ENCODE measurements at regions not wholly inside any gene's neighbourhood (a gene's known extent, or its start where the extent isn't known, plus 50 kb on each side); places are given as distances from the start of the nearest gene placed in this dataset.

GRCh38 chr19:31423896-31424295 lies 74.7 kb upstream of the TSHZ3 start:
- no peak overlapping the region for H3K9ac ChIP-seq (ENCODE audit: low read depth, low read length)
- no peaks in the 10 kb centered on the region for H3K36me3 ChIP-seq (ENCODE audit: insufficient read depth, low read length)
- no peaks in the 10 kb centered on the region for H3K4me1 ChIP-seq (ENCODE audit: control insufficient read depth, insufficient read depth, low read length)
- H3K4me2 ChIP-seq (ENCODE audit: low read length) = no peak overlapping the region
- peaks cover 7% of the 10 kb centered on the region for H3K27me3 ChIP-seq (ENCODE audit: control insufficient read depth, insufficient read depth, low read length)
- H3K9me3 ChIP-seq (replicated peaks; ENCODE audit: low read length) = no peaks in the 10 kb centered on the region
- H3K4me3 ChIP-seq (ENCODE audit: low read length) = no peak overlapping the region

DNA sequence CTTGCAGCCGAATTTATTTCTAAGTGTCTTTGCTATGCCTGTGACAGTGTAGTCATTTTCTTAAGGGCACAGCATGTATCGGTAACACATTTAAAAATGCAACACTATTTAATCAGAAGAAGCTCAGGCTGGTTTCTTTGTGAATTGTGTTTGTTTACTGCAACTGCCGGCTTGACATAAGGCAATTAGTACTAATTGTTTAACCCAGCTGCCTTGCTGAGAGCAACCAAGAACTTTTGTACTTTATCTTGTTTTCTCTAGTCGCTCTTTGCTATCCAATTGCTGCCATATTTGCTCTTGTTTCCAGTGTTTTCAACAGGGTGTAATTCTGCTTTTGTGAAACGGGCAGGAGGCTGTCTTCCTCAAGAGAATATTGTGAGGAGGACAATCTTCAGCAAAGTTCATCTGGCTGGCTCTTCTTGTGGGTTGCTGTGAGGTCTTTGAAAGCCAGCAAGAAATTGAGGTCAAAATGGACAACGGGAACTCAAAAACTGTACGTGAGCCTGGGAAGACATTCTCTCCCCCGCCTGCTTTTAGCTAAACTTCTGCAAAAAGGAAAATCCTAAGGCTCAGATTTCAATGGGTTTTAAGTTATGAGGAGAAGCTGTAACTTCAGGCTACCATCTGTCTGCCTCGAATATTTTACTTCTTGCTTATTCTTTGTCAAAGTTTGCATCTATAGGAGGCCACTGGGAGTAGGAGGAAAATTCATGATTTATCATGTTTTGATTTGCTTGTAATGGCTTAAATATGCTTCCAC lies 75.8 kb upstream of the TSHZ3 start:
- H3K4me1 ChIP-seq (ENCODE audit: control insufficient read depth, insufficient read depth, low read length) = no peaks in the 10 kb centered on the region
- no peak overlapping the region for H3K4me2 ChIP-seq (ENCODE audit: low read length)
- no peaks in the 10 kb centered on the region for H3K36me3 ChIP-seq (ENCODE audit: insufficient read depth, low read length)
- peaks cover 7% of the 10 kb centered on the region for H3K27me3 ChIP-seq (ENCODE audit: control insufficient read depth, insufficient read depth, low read length)
- H3K9me3 ChIP-seq (replicated peaks; ENCODE audit: low read length) = no peaks in the 10 kb centered on the region
- H3K9ac ChIP-seq (ENCODE audit: low read depth, low read length) = no peak overlapping the region
- H3K4me3 ChIP-seq (ENCODE audit: low read length) = no peak overlapping the region

- Histone ChIP-seq H3K4me2 (ENCODE audit: low read length) (no peak overlapping the region), H3K4me1 (ENCODE audit: control insufficient read depth, insufficient read depth, low read length) (no peaks in the 10 kb centered on the region), H3K27me3 (ENCODE audit: control insufficient read depth, insufficient read depth, low read length) (no peaks in the 10 kb centered on the region), H3K9me3 (replicated peaks; ENCODE audit: low read length) (no peaks in the 10 kb centered on the region), H3K9ac (ENCODE audit: low read depth, low read length) (no peak overlapping the region), H3K4me3 (ENCODE audit: low read length) (no peak overlapping the region), H3K36me3 (ENCODE audit: insufficient read depth, low read length) (no peaks in the 10 kb centered on the region)
Measured at GRCh38 chr19:31427857-31428256, 78.6 kb upstream of the TSHZ3 start.

DNA sequence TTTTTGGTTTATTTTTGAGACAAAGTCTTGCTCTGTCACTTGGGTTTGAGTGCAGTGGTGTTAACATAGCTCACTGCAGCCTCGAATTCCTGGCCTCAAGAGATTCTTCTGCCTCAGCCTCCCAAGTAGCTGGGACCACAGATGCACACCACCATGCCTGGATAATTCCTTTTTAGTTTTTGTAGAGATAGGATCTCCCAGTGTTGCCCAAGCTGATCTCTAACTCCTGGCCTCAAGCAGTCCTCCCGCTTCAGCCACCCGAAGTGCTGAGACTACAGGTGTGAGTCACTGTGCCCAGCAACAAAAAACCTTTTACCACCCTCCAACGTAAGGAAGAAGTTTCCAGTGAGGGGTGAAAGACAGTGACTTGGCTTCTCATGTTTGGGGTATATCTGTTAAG lies 81.1 kb upstream of the TSHZ3 start:
- Histone ChIP-seq H3K9ac (ENCODE audit: low read depth, low read length) (no peak overlapping the region), H3K36me3 (ENCODE audit: insufficient read depth, low read length) (no peaks in the 10 kb centered on the region), H3K27me3 (ENCODE audit: control insufficient read depth, insufficient read depth, low read length) (no peaks in the 10 kb centered on the region), H3K4me2 (ENCODE audit: low read length) (no peak overlapping the region), H3K4me3 (ENCODE audit: low read length) (no peak overlapping the region), H3K9me3 (replicated peaks; ENCODE audit: low read length) (no peaks in the 10 kb centered on the region), H3K4me1 (ENCODE audit: control insufficient read depth, insufficient read depth, low read length) (no peaks in the 10 kb centered on the region)

DNA sequence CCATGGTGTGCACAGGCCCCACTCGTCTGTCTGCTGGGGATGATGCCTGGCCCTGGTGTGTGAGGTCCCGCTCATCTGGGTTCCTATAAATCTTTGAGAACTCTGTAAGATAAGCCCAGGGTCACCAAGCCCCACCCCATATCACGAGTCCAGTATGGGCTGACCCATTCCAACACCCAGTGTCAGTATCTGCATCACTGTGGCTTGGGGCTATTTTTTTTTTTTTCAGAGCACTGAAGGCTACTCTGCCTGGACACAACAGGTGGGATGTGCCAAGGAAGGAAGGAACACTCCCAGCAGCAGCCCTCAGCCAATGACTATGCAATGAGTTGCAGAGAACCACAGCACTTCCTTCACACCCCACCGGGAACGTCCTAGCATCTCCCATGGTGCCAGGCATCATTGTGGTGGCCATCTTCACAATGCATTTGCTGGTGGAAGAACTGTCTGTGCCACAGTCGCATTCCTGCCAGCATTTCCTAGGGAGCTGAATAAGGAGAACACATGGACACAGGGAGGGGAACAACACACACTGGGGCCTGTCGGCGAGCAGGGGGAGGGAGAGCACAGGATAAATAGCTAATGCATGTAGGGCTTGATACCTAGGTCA lies 83.1 kb upstream of the TSHZ3 start:
- Histone ChIP-seq H3K4me1 (ENCODE audit: control insufficient read depth, insufficient read depth, low read length) (no peaks in the 10 kb centered on the region), H3K27me3 (ENCODE audit: control insufficient read depth, insufficient read depth, low read length) (no peaks in the 10 kb centered on the region), H3K9ac (ENCODE audit: low read depth, low read length) (no peak overlapping the region), H3K4me2 (ENCODE audit: low read length) (no peak overlapping the region), H3K36me3 (ENCODE audit: insufficient read depth, low read length) (no peaks in the 10 kb centered on the region), H3K9me3 (replicated peaks; ENCODE audit: low read length) (no peaks in the 10 kb centered on the region), H3K4me3 (ENCODE audit: low read length) (no peak overlapping the region)

DNA sequence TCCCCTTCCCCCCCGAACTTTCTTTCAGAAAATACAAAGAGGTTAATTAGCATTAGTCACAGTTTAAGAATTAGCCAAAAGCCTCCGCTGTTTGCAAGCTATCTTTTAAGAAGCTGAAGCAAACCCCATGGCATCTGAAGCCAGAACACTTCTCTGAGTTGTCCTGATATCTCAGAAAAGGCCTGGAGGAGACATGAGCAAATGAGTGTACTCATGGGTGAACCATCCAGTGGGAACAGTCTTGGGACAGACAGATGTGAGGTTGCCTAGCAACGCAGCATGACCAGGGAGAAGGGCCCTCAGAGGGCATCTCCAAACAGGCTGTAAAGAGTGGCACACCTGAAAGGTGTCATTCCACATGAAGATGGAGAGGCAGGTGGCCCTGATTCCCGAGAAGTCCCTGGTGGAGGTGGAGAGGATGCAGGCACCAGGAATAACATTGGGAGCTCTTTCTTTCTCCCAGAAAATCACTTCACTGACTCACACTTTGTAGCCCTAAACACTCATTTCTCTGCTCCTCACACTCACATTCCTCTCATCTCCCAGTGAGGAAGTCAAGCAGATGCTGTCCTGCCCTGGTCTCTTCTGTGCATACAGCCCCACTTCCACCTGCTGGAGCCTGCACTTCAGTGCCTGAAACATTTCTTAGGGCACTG lies 87.0 kb upstream of the TSHZ3 start:
- H3K4me1 ChIP-seq (ENCODE audit: control insufficient read depth, insufficient read depth, low read length) = no peaks in the 10 kb centered on the region

GRCh38 chr19:31438401-31439269 lies 89.4 kb upstream of the TSHZ3 start:
- Histone ChIP-seq H3K4me1 (ENCODE audit: control insufficient read depth, insufficient read depth, low read length) (no peaks in the 10 kb centered on the region), H3K36me3 (ENCODE audit: insufficient read depth, low read length) (no peaks in the 10 kb centered on the region), H3K4me2 (ENCODE audit: low read length) (no peak overlapping the region), H3K27me3 (ENCODE audit: control insufficient read depth, insufficient read depth, low read length) (peaks cover 6% of the 10 kb centered on the region), H3K9me3 (replicated peaks; ENCODE audit: low read length) (no peaks in the 10 kb centered on the region), H3K9ac (ENCODE audit: low read depth, low read length) (no peak overlapping the region), H3K4me3 (ENCODE audit: low read length) (no peak overlapping the region)

More for the DNA sequence above, 87.0 kb upstream of the TSHZ3 start:
- Histone ChIP-seq H3K9ac (ENCODE audit: low read depth, low read length) (no peak overlapping the region), H3K4me3 (ENCODE audit: low read length) (no peak overlapping the region), H3K4me2 (ENCODE audit: low read length) (peak overlapping the region; percentile 8), H3K9me3 (replicated peaks; ENCODE audit: low read length) (no peaks in the 10 kb centered on the region), H3K36me3 (ENCODE audit: insufficient read depth, low read length) (no peaks in the 10 kb centered on the region), H3K27me3 (ENCODE audit: control insufficient read depth, insufficient read depth, low read length) (peaks cover 6% of the 10 kb centered on the region)

- no peaks in the 10 kb centered on the region for H3K36me3 ChIP-seq (ENCODE audit: insufficient read depth, low read length)
- no peaks in the 10 kb centered on the region for H3K9me3 ChIP-seq (replicated peaks; ENCODE audit: low read length)
- H3K27me3 ChIP-seq (ENCODE audit: control insufficient read depth, insufficient read depth, low read length) = peaks cover 6% of the 10 kb centered on the region
- no peaks in the 10 kb centered on the region for H3K4me1 ChIP-seq (ENCODE audit: control insufficient read depth, insufficient read depth, low read length)
- no peak overlapping the region for H3K4me3 ChIP-seq (ENCODE audit: low read length)
- H3K4me2 ChIP-seq (ENCODE audit: low read length) = no peak overlapping the region
- no peak overlapping the region for H3K9ac ChIP-seq (ENCODE audit: low read depth, low read length)
Measured at GRCh38 chr19:31439270-31439573, 90.0 kb upstream of the TSHZ3 start.

DNA sequence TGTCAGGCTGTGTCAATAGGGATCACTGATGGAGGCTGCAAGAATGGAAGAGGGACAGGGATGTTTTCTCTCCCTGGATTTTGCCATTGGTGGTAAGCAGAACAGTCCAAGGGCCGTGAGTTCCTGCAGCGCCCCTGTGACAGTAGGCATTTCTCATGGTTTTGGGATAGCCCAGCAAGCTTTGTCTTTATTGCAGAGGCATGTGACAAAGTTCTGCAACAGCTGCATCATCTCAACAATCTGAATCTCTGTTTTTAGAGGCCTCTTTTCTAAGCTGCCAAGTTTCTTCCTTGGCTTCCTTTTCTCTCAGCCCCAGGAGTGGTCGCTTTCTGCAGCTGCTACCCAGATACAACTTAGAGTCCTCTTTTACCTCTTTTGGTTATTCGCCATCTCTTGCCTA lies 95.7 kb upstream of the TSHZ3 start:
- peaks cover 9% of the 10 kb centered on the region for H3K4me1 ChIP-seq (ENCODE audit: control insufficient read depth, insufficient read depth, low read length)
- no peaks in the 10 kb centered on the region for H3K27me3 ChIP-seq (ENCODE audit: control insufficient read depth, insufficient read depth, low read length)
- no peaks in the 10 kb centered on the region for H3K9me3 ChIP-seq (replicated peaks; ENCODE audit: low read length)
- no peak overlapping the region for H3K9ac ChIP-seq (ENCODE audit: low read depth, low read length)
- no peak overlapping the region for H3K4me3 ChIP-seq (ENCODE audit: low read length)
- H3K4me2 ChIP-seq (ENCODE audit: low read length) = no peak overlapping the region
- H3K36me3 ChIP-seq (ENCODE audit: insufficient read depth, low read length) = no peaks in the 10 kb centered on the region

DNA sequence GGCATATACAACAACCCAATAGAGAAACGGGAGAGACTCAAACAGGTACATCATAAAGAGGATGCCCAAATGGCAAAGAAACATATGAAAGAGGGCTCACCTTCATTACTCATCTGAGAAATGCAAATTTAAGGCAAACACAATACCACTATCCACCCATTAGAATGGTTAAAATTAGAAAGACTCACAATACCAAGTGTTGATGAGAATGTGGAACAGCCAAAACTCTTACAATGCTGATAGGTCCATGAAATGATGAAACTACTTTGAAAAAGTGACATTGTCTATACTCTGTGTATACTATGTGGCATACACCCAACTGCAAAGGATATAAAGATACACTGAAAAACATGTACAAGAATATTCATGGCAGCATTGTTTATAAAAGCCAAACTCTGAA lies 96.2 kb upstream of the TSHZ3 start:
- no peaks in the 10 kb centered on the region for H3K27me3 ChIP-seq (ENCODE audit: control insufficient read depth, insufficient read depth, low read length)
- H3K4me1 ChIP-seq (ENCODE audit: control insufficient read depth, insufficient read depth, low read length) = peaks cover 9% of the 10 kb centered on the region
- H3K9ac ChIP-seq (ENCODE audit: low read depth, low read length) = no peak overlapping the region
- no peaks in the 10 kb centered on the region for H3K9me3 ChIP-seq (replicated peaks; ENCODE audit: low read length)
- no peaks in the 10 kb centered on the region for H3K36me3 ChIP-seq (ENCODE audit: insufficient read depth, low read length)
- H3K4me3 ChIP-seq (ENCODE audit: low read length) = no peak overlapping the region
- no peak overlapping the region for H3K4me2 ChIP-seq (ENCODE audit: low read length)

- Histone ChIP-seq H3K9me3 (replicated peaks; ENCODE audit: low read length) (no peaks in the 10 kb centered on the region), H3K4me2 (ENCODE audit: low read length) (peak overlapping the region; percentile 69), H3K36me3 (ENCODE audit: insufficient read depth, low read length) (no peaks in the 10 kb centered on the region), H3K27me3 (ENCODE audit: control insufficient read depth, insufficient read depth, low read length) (no peaks in the 10 kb centered on the region), H3K4me3 (ENCODE audit: low read length) (peak overlapping the region; percentile 43), H3K4me1 (ENCODE audit: control insufficient read depth, insufficient read depth, low read length) (peaks cover 9% of the 10 kb centered on the region), H3K9ac (ENCODE audit: low read depth, low read length) (peak overlapping the region; percentile 8)
Measured at GRCh38 chr19:31448221-31448657, 99.0 kb upstream of the TSHZ3 start.

All from skeletal muscle satellite cell (primary cell).